OCI-LY7 (cell line): ENCODE measurements at regions not wholly inside any gene's neighbourhood (a gene's known extent, or its start where the extent isn't known, plus 50 kb on each side); places are given as distances from the start of the nearest gene placed in this dataset.

Experiments
- EZH2phosphoT487 ChIP-seq: fragments of 200-600 bp; sonication (generic); IDR thresholded peaks from 2 replicates; pipeline ENCODE4 v1.6.1; 2018; ENCODE audit warnings: low read depth, borderline replicate concordance, mild to moderate bottlenecking, mixed run types, antibody characterized with exemption, low read length, moderate library complexity, mixed read lengths
- TF ChIP-seq, protein P1 (sequence below): fragments of 200-600 bp; sonication (generic); conservative IDR thresholded peaks from 2 replicates; pipeline ENCODE4 v1.5.1; 2014; ENCODE audit warnings: mild to moderate bottlenecking, antibody characterized with exemption, low read length, moderate library complexity, mixed read lengths

DNA sequence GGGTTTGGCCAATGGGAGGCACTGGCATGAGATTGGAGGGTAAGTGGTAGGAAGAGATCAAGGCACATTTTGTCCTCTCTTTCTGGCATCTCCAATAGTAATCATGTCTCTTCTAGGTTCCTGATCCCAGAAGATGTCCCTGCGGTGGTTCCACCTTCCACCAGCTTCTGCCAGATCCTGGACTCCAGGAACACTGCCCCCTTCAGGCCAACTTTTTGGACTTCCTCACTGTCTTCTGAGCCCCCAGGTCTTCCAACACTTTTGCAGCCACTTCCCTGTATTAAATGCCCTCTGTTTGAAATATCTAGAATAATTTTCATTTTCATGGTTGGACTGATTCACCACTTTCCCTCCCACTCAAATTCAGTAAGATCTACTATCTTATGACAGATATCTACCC is 60.9 kb downstream of the BAMBI start:
- TF ChIP-seq, protein P1, sequence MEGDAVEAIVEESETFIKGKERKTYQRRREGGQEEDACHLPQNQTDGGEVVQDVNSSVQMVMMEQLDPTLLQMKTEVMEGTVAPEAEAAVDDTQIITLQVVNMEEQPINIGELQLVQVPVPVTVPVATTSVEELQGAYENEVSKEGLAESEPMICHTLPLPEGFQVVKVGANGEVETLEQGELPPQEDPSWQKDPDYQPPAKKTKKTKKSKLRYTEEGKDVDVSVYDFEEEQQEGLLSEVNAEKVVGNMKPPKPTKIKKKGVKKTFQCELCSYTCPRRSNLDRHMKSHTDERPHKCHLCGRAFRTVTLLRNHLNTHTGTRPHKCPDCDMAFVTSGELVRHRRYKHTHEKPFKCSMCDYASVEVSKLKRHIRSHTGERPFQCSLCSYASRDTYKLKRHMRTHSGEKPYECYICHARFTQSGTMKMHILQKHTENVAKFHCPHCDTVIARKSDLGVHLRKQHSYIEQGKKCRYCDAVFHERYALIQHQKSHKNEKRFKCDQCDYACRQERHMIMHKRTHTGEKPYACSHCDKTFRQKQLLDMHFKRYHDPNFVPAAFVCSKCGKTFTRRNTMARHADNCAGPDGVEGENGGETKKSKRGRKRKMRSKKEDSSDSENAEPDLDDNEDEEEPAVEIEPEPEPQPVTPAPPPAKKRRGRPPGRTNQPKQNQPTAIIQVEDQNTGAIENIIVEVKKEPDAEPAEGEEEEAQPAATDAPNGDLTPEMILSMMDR, result peak; percentile 67
- no peak for TF ChIP-seq EZH2phosphoT487
